DOHH2 (cell line): ENCODE measurements at regions not wholly inside any gene's neighbourhood (a gene's known extent, or its start where the extent isn't known, plus 50 kb on each side); places are given as distances from the start of the nearest gene placed in this dataset.

Source experiments
- CTCF ChIP-seq: fragments of 200-600 bp; sonication (generic); IDR thresholded peaks from one replicate; pipeline ENCODE4 v1.5.1; 2014; ENCODE audit warnings: antibody characterized with exemption, mild to moderate bottlenecking, low read depth, low read length; ENCODE audit not compliant: poor library complexity, severe bottlenecking
- EZH2phosphoT487 ChIP-seq: fragments of 200-600 bp; sonication (generic); IDR thresholded peaks from 2 replicates; pipeline ENCODE4 v1.6.1; 2017; ENCODE audit warnings: borderline replicate concordance, mild to moderate bottlenecking, antibody characterized with exemption, low read length, moderate library complexity, mixed read lengths

- TF ChIP-seq CTCF (peak; percentile 69), EZH2phosphoT487 (no peak)
These were observed 380.8 kb downstream of the LMO7 start for GRCh38 chr13:76016799-76017400.
